GM12873 (cell line): ENCODE measurements at regions not wholly inside any gene's neighbourhood (a gene's known extent, or its start where the extent isn't known, plus 50 kb on each side); places are given as distances from the start of the nearest gene placed in this dataset.

Source experiments
- CTCF ChIP-seq: IDR thresholded peaks from 2 replicates; pipeline ENCODE4 v1.5.1; 2012; ENCODE audit warnings: low read depth, mild to moderate bottlenecking, moderate library complexity, low read length, control low read depth; ENCODE audit not compliant: insufficient read depth; ENCODE audit errors: missing control alignments

DNA sequence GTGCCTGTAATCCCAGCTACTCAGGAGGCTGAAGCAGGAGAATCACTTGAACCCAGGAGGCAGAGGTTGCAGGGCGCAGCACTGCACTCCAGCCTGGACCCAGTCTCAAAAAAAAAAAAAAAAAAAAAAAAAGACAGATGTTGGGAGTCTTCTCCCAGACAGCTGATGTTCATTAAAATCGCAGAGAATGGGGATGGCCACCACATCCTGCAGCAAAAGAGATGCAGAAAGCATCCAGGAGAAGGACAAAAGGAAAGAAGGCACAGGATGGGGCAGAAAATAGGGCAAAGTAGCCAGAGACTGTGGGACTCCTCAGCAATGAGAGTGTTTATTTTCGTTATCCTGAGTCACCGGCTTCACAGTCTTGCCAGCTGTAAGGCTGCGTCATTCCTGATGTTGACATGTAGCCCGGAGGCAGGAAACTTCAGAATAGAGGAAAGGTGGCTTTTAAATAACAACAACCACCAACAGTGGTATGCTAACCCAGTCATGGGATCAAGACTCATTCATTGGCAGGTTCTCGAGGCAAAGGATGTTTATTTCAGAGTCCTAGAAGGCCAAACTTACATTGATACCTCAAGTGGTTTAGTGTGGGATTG is 149.5 kb upstream of the SVIL start:
- TF ChIP-seq CTCF = no peak

GRCh38 chr10:29783201-29783947 is 148.6 kb upstream of the SVIL start:
- TF ChIP-seq CTCF = no peak

DNA sequence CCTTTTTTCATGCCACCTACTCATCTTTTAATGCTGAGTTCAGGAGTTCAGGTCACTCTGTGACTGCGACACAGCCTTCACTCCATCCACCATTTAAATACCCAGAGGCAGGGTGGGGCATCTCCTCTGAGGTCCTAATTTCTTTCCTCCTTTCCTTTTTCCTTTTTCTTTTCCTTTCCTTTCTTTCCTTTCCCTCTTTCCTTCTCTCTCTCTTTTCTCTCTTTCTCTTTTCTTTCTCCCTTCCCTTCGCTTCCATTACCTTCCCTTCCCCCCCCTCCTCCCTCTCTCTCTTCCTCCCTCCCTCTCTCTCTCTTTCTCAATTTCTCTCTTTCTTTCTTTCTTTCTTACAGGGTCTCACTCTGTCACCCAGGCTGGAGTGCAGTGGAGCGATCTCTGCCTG is 145.9 kb upstream of the SVIL start:
- no peak for TF ChIP-seq CTCF

DNA sequence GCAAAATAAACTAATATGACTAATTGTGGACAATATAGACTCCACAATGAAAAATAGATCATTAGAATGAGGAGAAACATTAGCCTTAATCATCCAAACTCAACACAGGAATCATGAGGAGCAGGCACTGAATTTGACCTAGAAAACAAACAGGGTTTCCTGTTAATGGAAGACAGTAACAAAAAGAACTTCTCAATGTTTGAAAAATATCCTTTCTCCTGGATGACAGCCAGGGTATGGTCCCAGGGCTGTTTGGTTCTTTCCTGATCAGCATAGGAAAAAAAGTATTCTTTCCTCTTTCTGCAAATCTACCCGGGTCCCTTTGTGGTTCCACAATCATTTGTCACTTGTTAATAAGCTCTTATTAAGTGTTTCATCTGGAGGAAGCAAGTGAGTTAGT is 145.3 kb upstream of the SVIL start:
- no peak for TF ChIP-seq CTCF

GRCh38 chr10:29776246-29776645 is 141.5 kb upstream of the SVIL start:
- no peak for TF ChIP-seq CTCF

DNA sequence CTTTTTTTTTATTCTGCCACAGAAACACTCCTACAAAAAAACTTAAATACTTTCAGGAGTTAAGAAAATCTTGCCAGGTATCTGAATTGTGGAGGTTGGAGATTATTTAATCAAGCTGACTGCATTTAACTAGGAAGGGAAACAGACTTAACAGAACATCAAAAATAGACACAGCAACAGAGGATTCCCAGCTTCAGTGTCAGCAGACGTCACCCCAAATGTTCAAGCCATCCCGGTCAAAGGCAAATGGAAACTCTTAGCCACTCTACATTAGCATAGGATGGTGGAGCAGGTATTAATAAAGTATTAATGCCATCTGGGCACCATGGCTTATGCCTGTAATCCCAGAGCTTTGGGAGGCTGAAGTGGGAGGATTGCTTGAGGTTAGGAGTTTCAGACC is 139.7 kb upstream of the SVIL start:
- no peak for TF ChIP-seq CTCF

GRCh38 chr10:29773675-29774091 is 138.9 kb upstream of the SVIL start:
- no peak for TF ChIP-seq CTCF
